ENCODE measurements at regions not wholly inside any gene's neighbourhood (a gene's known extent, or its start where the extent isn't known, plus 50 kb on each side); places are given as distances from the start of the nearest gene placed in this dataset.

- H3K4me3 ChIP-seq = no peak overlapping the region
- TF ChIP-seq POLR2AphosphoS5 (IDR thresholded peaks at IDR 0.05) (no peak), POLR2A (IDR thresholded peaks at IDR 0.05) (no peak)
- TF ChIP-seq, protein P1, sequence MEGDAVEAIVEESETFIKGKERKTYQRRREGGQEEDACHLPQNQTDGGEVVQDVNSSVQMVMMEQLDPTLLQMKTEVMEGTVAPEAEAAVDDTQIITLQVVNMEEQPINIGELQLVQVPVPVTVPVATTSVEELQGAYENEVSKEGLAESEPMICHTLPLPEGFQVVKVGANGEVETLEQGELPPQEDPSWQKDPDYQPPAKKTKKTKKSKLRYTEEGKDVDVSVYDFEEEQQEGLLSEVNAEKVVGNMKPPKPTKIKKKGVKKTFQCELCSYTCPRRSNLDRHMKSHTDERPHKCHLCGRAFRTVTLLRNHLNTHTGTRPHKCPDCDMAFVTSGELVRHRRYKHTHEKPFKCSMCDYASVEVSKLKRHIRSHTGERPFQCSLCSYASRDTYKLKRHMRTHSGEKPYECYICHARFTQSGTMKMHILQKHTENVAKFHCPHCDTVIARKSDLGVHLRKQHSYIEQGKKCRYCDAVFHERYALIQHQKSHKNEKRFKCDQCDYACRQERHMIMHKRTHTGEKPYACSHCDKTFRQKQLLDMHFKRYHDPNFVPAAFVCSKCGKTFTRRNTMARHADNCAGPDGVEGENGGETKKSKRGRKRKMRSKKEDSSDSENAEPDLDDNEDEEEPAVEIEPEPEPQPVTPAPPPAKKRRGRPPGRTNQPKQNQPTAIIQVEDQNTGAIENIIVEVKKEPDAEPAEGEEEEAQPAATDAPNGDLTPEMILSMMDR (IDR thresholded peaks at IDR 0.05) = no peak
- 96% methylated on average over 4 of the region's 4 CpGs for WGBS
- H3K36me3 ChIP-seq = no peaks in the 10 kb centered on the region
- no peaks in the 10 kb centered on the region for H3K4me1 ChIP-seq (replicated peaks)
- H3K27ac ChIP-seq = no peak overlapping the region
- H3K27me3 ChIP-seq (replicated peaks; ENCODE audit: insufficient read depth) = no peaks in the 10 kb centered on the region
- no peaks in the 10 kb centered on the region for H3K9me3 ChIP-seq
- no peak for DNase-seq (ENCODE audit: low spot score)
- intact Hi-C loops (cut with DNase I) = no loop called here
Observed at GRCh38 chr4:17060230-17060629, 161.8 kb upstream of the LDB2 start.

DNA sequence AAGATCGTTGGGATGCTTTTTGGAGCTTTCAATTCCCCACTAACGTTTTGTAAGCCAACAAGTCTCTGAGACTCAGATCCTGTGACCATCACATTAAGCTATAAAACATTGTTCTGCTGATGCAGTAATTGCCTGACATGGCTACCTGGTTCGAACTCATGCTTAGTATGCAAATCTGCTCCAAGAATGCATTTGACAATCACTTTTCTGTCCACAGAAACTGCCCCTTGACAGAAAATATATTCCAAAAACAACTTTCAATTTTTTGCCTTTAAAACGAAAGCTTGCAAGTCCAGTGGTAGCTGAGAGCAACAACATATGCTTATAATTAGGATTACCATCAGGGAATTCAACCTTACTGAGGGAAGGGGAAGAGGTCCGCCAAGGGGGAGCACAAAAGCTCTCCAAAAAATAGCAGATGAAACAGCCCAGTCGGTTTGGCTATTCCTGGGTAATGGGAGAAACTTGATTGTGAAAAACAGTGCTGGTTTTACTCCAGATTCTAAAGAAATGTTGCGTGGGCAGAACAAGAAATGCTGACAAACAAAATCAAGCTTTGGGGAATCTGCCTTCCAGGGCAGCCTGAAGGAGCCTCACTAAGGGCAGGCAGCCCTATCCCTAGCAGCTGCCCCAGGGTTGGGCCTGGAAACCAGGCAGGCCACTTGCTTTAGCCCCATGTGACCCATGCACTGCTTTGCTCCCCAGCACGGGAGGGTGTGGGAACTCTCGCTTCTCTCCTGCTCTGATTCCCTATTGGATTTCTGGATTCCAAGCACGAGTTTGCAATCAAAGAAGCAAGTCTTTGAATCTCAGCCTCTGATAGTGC, 160.7 kb upstream of the LDB2 start:
- Histone ChIP-seq H3K27me3 (replicated peaks; ENCODE audit: insufficient read depth) (no peaks in the 10 kb centered on the region), H3K4me1 (replicated peaks) (no peaks in the 10 kb centered on the region), H3K9me3 (no peaks in the 10 kb centered on the region), H3K27ac (no peak overlapping the region), H3K4me3 (no peak overlapping the region), H3K36me3 (no peaks in the 10 kb centered on the region)
- no peak for TF ChIP-seq POLR2A (IDR thresholded peaks at IDR 0.05)
- TF ChIP-seq, protein P1 (IDR thresholded peaks at IDR 0.05) = no peak
- no peak for TF ChIP-seq POLR2AphosphoS5 (IDR thresholded peaks at IDR 0.05)
- DNase-seq (ENCODE audit: low spot score) = no peak
- intact Hi-C loops (cut with DNase I) = no loop called here
- WGBS = 56% methylated on average over 10 of the region's 10 CpGs

DNA sequence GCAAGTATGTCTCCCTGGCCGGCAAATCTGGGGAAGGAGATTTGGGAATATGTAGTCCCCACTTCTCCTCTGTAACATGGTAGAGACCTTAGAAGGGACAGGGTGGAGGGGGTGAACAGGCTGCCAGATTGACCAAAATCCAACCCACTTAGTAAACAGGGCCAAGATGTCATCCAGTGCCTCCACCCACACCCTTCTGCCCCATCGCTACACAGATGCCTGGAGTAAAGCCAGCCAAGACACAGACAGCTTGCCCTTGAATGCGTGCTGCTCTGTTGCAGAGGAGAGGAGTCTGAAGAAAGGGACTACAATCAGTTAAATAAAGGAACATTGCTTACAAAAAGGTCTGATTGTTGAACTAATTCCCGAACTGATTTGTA, 160.1 kb upstream of the LDB2 start:
- no peak overlapping the region for H3K4me3 ChIP-seq
- no peaks in the 10 kb centered on the region for H3K9me3 ChIP-seq
- H3K27ac ChIP-seq = no peak overlapping the region
- WGBS = 67% methylated on average over 4 of the region's 4 CpGs
- TF ChIP-seq POLR2AphosphoS5 (IDR thresholded peaks at IDR 0.05) = no peak
- no peak for TF ChIP-seq POLR2A (IDR thresholded peaks at IDR 0.05)
- TF ChIP-seq, protein P1 (IDR thresholded peaks at IDR 0.05) = no peak
- H3K4me1 ChIP-seq (replicated peaks) = no peaks in the 10 kb centered on the region
- no peaks in the 10 kb centered on the region for H3K27me3 ChIP-seq (replicated peaks; ENCODE audit: insufficient read depth)
- intact Hi-C loops (cut with DNase I) = no loop called here
- H3K36me3 ChIP-seq = no peaks in the 10 kb centered on the region
- no peak for DNase-seq (ENCODE audit: low spot score)

DNA sequence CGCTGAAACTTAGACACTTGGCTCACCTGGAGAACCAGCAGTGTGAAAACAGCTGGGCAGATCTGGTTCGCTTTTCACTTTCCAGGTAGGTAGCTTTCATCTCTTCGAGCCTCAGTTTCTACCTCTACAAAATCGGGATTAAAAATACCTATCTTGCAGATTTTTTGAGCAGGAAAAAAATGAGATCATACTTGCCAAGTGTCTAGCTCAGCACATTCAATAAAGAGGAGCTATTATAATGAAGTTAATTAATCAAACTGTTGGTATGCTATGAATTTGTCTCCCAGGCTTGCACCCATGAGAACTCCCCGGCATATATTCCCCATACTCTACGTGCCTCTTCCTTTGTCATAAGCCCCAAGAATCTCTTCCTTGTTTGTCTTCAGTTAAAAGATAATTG, 158.6 kb upstream of the LDB2 start:
- intact Hi-C loops (cut with DNase I) = no loop called here

More for the DNA sequence above, 158.6 kb upstream of the LDB2 start:
- H3K4me1 ChIP-seq (replicated peaks) = no peaks in the 10 kb centered on the region
- no peak overlapping the region for H3K4me3 ChIP-seq
- H3K9me3 ChIP-seq = no peaks in the 10 kb centered on the region
- TF ChIP-seq POLR2A (IDR thresholded peaks at IDR 0.05) = no peak
- TF ChIP-seq POLR2AphosphoS5 (IDR thresholded peaks at IDR 0.05) = no peak
- TF ChIP-seq, protein P1 (IDR thresholded peaks at IDR 0.05) = no peak
- DNase-seq (ENCODE audit: low spot score) = no peak
- no peaks in the 10 kb centered on the region for H3K36me3 ChIP-seq
- 93% methylated on average over 6 of the region's 6 CpGs for WGBS
- no peaks in the 10 kb centered on the region for H3K27me3 ChIP-seq (replicated peaks; ENCODE audit: insufficient read depth)
- H3K27ac ChIP-seq = no peak overlapping the region

Measured in prostate gland (tissue), 2 donors.